PC-3 (cell line): ENCODE measurements at regions not wholly inside any gene's neighbourhood (a gene's known extent, or its start where the extent isn't known, plus 50 kb on each side); places are given as distances from the start of the nearest gene placed in this dataset.

Experiments used
- CTCF ChIP-seq: fragments of 300-600 bp; sonication (generic); conservative IDR thresholded peaks from 2 replicates; pipeline ENCODE4 v1.5.1; 2017; ENCODE audit warnings: antibody characterized with exemption, low read depth, mild to moderate bottlenecking, low read length
- EZH2 ChIP-seq: fragments of 300-600 bp; sonication (generic); IDR thresholded peaks from one replicate; pipeline ENCODE4 v1.6.1; 2017; ENCODE audit warnings: antibody characterized with exemption, mild to moderate bottlenecking, low read length; ENCODE audit not compliant: unreplicated experiment
- EZH2phosphoT487 ChIP-seq: fragments of 300-600 bp; sonication (generic); IDR thresholded peaks from 2 replicates; pipeline ENCODE4 v1.6.1; 2018; ENCODE audit warnings: mild to moderate bottlenecking, antibody characterized with exemption, low read length, borderline replicate concordance

GRCh38 chr14:29098656-29099055, 332.1 kb downstream of the FOXG1 start:
- TF ChIP-seq CTCF (no peak), EZH2phosphoT487 (no peak), EZH2 (no peak)
